ENCODE measurements at regions not wholly inside any gene's neighbourhood (a gene's known extent, or its start where the extent isn't known, plus 50 kb on each side); places are given as distances from the start of the nearest gene placed in this dataset.
"Not testable (repeated sequence)": the region's sequence is repeated elsewhere in the genome, so short reads cannot be mapped to it uniquely, and the experiment has no call there.

DNA sequence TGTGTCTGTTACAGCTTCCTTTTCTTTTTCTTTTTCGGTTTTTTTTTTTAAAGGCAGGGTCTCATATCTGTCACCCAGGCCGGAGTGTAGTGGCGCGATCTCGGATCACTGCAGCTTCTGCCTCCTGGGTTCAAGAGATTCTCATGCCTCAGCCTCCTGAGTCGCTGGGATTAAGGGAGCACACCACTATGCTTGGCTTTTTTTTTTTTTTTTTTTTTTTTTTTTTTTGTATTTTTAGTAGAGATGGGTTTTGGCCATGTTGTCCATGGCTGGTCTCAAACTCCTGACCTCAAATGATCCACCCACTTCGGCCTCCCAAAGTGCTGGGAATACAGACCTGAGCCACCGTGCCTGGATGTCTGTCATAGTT, 74.3 kb upstream of the PRSS16 start:
- TF ChIP-seq, protein P1, sequence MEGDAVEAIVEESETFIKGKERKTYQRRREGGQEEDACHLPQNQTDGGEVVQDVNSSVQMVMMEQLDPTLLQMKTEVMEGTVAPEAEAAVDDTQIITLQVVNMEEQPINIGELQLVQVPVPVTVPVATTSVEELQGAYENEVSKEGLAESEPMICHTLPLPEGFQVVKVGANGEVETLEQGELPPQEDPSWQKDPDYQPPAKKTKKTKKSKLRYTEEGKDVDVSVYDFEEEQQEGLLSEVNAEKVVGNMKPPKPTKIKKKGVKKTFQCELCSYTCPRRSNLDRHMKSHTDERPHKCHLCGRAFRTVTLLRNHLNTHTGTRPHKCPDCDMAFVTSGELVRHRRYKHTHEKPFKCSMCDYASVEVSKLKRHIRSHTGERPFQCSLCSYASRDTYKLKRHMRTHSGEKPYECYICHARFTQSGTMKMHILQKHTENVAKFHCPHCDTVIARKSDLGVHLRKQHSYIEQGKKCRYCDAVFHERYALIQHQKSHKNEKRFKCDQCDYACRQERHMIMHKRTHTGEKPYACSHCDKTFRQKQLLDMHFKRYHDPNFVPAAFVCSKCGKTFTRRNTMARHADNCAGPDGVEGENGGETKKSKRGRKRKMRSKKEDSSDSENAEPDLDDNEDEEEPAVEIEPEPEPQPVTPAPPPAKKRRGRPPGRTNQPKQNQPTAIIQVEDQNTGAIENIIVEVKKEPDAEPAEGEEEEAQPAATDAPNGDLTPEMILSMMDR (IDR thresholded peaks at IDR 0.05): not testable (repeated sequence)
- TF ChIP-seq POLR2A (IDR thresholded peaks at IDR 0.05): not testable (repeated sequence)

All from esophagus squamous epithelium (tissue), 4 donors.